22Rv1 (cell line): ENCODE measurements at regions not wholly inside any gene's neighbourhood (a gene's known extent, or its start where the extent isn't known, plus 50 kb on each side); places are given as distances from the start of the nearest gene placed in this dataset.
"Not testable (repeated sequence)": the region's sequence is repeated elsewhere in the genome, so short reads cannot be mapped to it uniquely, and the experiment has no call there.

Experiments
- ZFX ChIP-seq: fragments of 450-650 bp; IDR thresholded peaks from 2 replicates; pipeline ENCODE4 v1.6.1; 2017; ENCODE audit warnings: antibody characterized with exemption, borderline replicate concordance
- TF ChIP-seq, protein P1 (sequence below): fragments of 450-650 bp; IDR thresholded peaks from 2 replicates; pipeline ENCODE4 v1.5.1; 2017; ENCODE audit warnings: mild to moderate bottlenecking

DNA sequence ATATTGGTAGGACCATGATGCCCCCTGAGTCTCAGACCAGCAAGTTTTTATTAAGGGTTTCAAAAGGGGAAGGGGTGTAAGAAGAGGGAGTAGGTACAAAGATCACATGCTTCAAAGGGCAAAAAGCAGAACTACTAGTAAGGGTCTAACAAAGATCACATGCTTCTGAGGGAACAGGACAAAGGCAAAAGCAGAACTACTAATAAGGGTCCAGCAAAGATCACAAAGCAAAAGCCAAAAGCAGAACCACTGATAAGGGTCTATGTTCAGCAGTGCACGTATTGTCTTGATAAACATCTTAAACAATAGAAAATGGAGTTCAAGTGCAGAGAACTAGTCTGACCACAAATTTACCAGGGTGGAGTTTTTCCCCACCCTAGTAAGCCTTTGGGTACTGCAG lies 151.3 kb downstream of the DEFB131A start:
- TF ChIP-seq, protein P1, sequence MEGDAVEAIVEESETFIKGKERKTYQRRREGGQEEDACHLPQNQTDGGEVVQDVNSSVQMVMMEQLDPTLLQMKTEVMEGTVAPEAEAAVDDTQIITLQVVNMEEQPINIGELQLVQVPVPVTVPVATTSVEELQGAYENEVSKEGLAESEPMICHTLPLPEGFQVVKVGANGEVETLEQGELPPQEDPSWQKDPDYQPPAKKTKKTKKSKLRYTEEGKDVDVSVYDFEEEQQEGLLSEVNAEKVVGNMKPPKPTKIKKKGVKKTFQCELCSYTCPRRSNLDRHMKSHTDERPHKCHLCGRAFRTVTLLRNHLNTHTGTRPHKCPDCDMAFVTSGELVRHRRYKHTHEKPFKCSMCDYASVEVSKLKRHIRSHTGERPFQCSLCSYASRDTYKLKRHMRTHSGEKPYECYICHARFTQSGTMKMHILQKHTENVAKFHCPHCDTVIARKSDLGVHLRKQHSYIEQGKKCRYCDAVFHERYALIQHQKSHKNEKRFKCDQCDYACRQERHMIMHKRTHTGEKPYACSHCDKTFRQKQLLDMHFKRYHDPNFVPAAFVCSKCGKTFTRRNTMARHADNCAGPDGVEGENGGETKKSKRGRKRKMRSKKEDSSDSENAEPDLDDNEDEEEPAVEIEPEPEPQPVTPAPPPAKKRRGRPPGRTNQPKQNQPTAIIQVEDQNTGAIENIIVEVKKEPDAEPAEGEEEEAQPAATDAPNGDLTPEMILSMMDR = not testable (repeated sequence)
- TF ChIP-seq ZFX = not testable (repeated sequence)
